MM.1S (cell line): ENCODE measurements at regions not wholly inside any gene's neighbourhood (a gene's known extent, or its start where the extent isn't known, plus 50 kb on each side); places are given as distances from the start of the nearest gene placed in this dataset.

ENCODE experiments used
- DNase-seq: peaks from one replicate; pipeline ENCODE4 v3.0.0-alpha.2; 2015
- H2AFZ ChIP-seq: fragments of 300-600 bp; sonication (generic); 2 replicates; pipeline ENCODE4 v1.6.0; 2016; ENCODE audit warnings: antibody characterized with exemption, low read length
- H3F3A ChIP-seq: fragments of 300-600 bp; sonication (generic); 2 replicates; pipeline ENCODE4 v1.6.1; 2016; ENCODE audit warnings: mild to moderate bottlenecking, antibody characterized with exemption, low read length, moderate library complexity, mixed read lengths; ENCODE audit not compliant: insufficient read depth
- H3K27ac ChIP-seq: fragments of 300-600 bp; sonication (generic); 2 replicates; pipeline ENCODE4 v1.5.1; 2016; ENCODE audit warnings: mild to moderate bottlenecking, low read length
- H3K27me3 ChIP-seq: fragments of 300-600 bp; sonication (generic); replicated peaks from 2 replicates; pipeline ENCODE4 v1.6.0; 2016; ENCODE audit warnings: low read length; ENCODE audit not compliant: insufficient read depth
- H3K36me3 ChIP-seq: fragments of 300-600 bp; sonication (generic); replicated peaks from 2 replicates; pipeline ENCODE4 v1.6.1; 2016; ENCODE audit warnings: mild to moderate bottlenecking, low read length, mixed read lengths; ENCODE audit not compliant: insufficient read depth
- H3K4me1 ChIP-seq: fragments of 300-600 bp; sonication (generic); 2 replicates; pipeline ENCODE4 v1.6.1; 2016; ENCODE audit warnings: low read length, mixed read lengths
- H3K4me2 ChIP-seq: fragments of 300-600 bp; sonication (generic); 2 replicates; pipeline ENCODE4 v1.6.0; 2016; ENCODE audit warnings: low read depth, low read length
- H3K4me3 ChIP-seq: fragments of 300-600 bp; sonication (generic); 2 replicates; pipeline ENCODE4 v1.5.1; 2016; ENCODE audit warnings: low read length, mixed read lengths
- H3K79me2 ChIP-seq: fragments of 300-600 bp; sonication (generic); 2 replicates; pipeline ENCODE4 v1.6.1; 2016; ENCODE audit warnings: mixed run types, low read length, mixed read lengths
- H3K9ac ChIP-seq: fragments of 300-600 bp; sonication (generic); 2 replicates; pipeline ENCODE4 v1.6.1; 2016; ENCODE audit warnings: low read length, mixed read lengths
- H3K9me2 ChIP-seq: fragments of 300-600 bp; sonication (generic); replicated peaks from 2 replicates; pipeline ENCODE4 v1.6.1; 2016; ENCODE audit warnings: mild to moderate bottlenecking, low read length, mixed read lengths; ENCODE audit not compliant: insufficient read depth
- H3K9me3 ChIP-seq: fragments of 300-600 bp; sonication (generic); replicated peaks from 2 replicates; pipeline ENCODE4 v1.6.1; 2016; ENCODE audit warnings: mild to moderate bottlenecking, low read length, mixed read lengths; ENCODE audit not compliant: insufficient read depth
- H4K20me1 ChIP-seq: fragments of 300-600 bp; sonication (generic); 2 replicates; pipeline ENCODE4 v1.6.1; 2016; ENCODE audit warnings: mild to moderate bottlenecking, low read length, moderate library complexity, mixed read lengths; ENCODE audit not compliant: insufficient read depth
- EZH2 ChIP-seq: fragments of 300-600 bp; sonication (generic); optimal IDR thresholded peaks from 2 replicates; pipeline ENCODE3; 2017; ENCODE audit warnings: low read depth, mild to moderate bottlenecking, antibody characterized with exemption, low read length, mixed read lengths
- EZH2phosphoT487 ChIP-seq: fragments of 300-600 bp; sonication (generic); IDR thresholded peaks from 2 replicates; pipeline ENCODE4 v1.6.1; 2018; ENCODE audit warnings: antibody characterized with exemption, low read length
- TF ChIP-seq, protein P1 (sequence below): fragments of 300-600 bp; sonication (generic); IDR thresholded peaks from 2 replicates; pipeline ENCODE4 v1.5.1; 2016; ENCODE audit warnings: antibody characterized with exemption, low read length, mixed read lengths

DNA sequence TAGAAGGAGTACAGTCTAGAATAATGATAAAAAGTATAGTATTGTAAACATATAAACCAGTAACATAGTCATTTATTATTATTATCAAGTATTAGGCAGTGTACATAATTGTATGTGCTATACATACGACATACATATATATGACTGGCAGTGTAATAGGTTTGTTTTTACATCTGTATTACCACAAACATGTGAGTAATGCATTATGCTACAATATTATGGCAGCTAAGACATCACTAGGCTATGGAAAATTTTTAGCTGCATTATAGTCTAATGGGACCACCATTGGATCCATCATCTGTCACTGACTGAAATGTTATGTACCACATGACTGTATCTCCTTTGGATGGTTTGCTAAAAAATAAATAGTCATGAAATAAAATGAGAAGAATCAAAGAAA, 530.0 kb downstream of the PRR16 start:
- no peaks in the 10 kb centered on the region for H4K20me1 ChIP-seq
- no peak for DNase-seq
- no peaks in the 10 kb centered on the region for H3K9me3 ChIP-seq
- no peak overlapping the region for H2AFZ ChIP-seq
- TF ChIP-seq, protein P1, sequence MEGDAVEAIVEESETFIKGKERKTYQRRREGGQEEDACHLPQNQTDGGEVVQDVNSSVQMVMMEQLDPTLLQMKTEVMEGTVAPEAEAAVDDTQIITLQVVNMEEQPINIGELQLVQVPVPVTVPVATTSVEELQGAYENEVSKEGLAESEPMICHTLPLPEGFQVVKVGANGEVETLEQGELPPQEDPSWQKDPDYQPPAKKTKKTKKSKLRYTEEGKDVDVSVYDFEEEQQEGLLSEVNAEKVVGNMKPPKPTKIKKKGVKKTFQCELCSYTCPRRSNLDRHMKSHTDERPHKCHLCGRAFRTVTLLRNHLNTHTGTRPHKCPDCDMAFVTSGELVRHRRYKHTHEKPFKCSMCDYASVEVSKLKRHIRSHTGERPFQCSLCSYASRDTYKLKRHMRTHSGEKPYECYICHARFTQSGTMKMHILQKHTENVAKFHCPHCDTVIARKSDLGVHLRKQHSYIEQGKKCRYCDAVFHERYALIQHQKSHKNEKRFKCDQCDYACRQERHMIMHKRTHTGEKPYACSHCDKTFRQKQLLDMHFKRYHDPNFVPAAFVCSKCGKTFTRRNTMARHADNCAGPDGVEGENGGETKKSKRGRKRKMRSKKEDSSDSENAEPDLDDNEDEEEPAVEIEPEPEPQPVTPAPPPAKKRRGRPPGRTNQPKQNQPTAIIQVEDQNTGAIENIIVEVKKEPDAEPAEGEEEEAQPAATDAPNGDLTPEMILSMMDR: no peak
- TF ChIP-seq EZH2 (no peak), EZH2phosphoT487 (no peak)
- no peak overlapping the region for H3K27ac ChIP-seq
- no peak overlapping the region for H3K4me3 ChIP-seq
- no peak overlapping the region for H3K4me2 ChIP-seq
- H3K27me3 ChIP-seq: no peaks in the 10 kb centered on the region
- H3F3A ChIP-seq: no peaks in the 10 kb centered on the region
- H3K4me1 ChIP-seq: no peaks in the 10 kb centered on the region
- no peaks in the 10 kb centered on the region for H3K9me2 ChIP-seq
- no peaks in the 10 kb centered on the region for H3K79me2 ChIP-seq
- H3K9ac ChIP-seq: no peak overlapping the region
- no peaks in the 10 kb centered on the region for H3K36me3 ChIP-seq

DNA sequence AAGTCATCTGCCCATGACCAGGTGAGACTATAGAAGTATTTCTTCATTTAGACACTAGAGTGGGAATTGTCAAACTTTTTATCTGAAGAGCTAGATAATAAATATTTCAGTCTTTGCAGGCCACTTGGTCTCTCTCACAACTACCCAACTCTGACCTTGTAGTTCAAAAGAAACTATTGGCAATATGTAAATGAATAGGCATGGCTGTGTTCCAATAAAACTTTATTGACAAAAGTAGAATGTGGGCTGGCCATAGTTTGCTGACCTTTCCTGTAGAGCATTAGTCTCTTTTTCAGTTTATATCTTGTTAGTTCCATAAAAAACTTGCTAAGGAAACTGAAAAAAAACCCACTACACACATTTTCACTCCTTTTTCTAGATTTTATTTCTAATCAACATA, 535.5 kb downstream of the PRR16 start:
- H3K27me3 ChIP-seq: no peaks in the 10 kb centered on the region
- H3K9ac ChIP-seq: no peak overlapping the region
- H3K79me2 ChIP-seq: no peaks in the 10 kb centered on the region
- H3K4me1 ChIP-seq: no peaks in the 10 kb centered on the region
- no peak overlapping the region for H2AFZ ChIP-seq
- DNase-seq: no peak
- no peaks in the 10 kb centered on the region for H4K20me1 ChIP-seq
- no peaks in the 10 kb centered on the region for H3K9me3 ChIP-seq
- no peaks in the 10 kb centered on the region for H3K9me2 ChIP-seq
- no peak overlapping the region for H3K27ac ChIP-seq
- no peaks in the 10 kb centered on the region for H3K36me3 ChIP-seq
- H3F3A ChIP-seq: no peaks in the 10 kb centered on the region
- H3K4me3 ChIP-seq: no peak overlapping the region
- H3K4me2 ChIP-seq: no peak overlapping the region
- TF ChIP-seq, protein P1: no peak
- TF ChIP-seq EZH2phosphoT487 (no peak), EZH2 (no peak)

DNA sequence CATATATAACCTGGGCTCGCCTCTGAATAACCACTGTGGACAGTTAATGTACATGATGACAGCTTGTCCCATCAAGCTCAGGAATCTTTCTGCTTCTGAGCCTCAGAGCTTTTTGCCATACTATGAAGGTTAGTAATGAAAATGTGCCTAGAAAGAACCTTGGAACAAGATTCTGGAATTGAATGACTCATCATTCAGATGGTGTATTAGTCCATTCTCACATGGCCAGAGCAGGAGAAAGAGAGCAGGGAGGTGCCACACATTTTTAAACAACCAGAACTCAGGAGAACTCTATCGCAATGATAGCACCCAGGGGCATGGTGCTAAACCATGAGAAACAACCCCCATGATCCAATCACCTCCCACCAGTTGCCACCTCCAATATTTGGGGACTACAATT, 542.1 kb downstream of the PRR16 start:
- H2AFZ ChIP-seq: no peak overlapping the region
- no peaks in the 10 kb centered on the region for H3K27me3 ChIP-seq
- H3K36me3 ChIP-seq: no peaks in the 10 kb centered on the region
- no peaks in the 10 kb centered on the region for H3K4me1 ChIP-seq
- no peak overlapping the region for H3K9ac ChIP-seq
- TF ChIP-seq EZH2: no peak
- no peak overlapping the region for H3K27ac ChIP-seq
- no peaks in the 10 kb centered on the region for H3K79me2 ChIP-seq
- no peaks in the 10 kb centered on the region for H3F3A ChIP-seq
- no peak overlapping the region for H3K4me2 ChIP-seq
- no peaks in the 10 kb centered on the region for H3K9me3 ChIP-seq
- no peaks in the 10 kb centered on the region for H4K20me1 ChIP-seq
- H3K4me3 ChIP-seq: no peak overlapping the region
- no peaks in the 10 kb centered on the region for H3K9me2 ChIP-seq
- no peak for DNase-seq

GRCh38 chr5:121008041-121008440, 543.9 kb downstream of the PRR16 start:
- Histone ChIP-seq H3K9me3 (no peaks in the 10 kb centered on the region), H3K9ac (no peak overlapping the region), H3K4me2 (no peak overlapping the region), H3K27ac (no peak overlapping the region), H3K27me3 (no peaks in the 10 kb centered on the region), H3K4me3 (no peak overlapping the region), H3F3A (no peaks in the 10 kb centered on the region), H4K20me1 (no peaks in the 10 kb centered on the region), H3K36me3 (no peaks in the 10 kb centered on the region), H3K4me1 (no peaks in the 10 kb centered on the region), H3K9me2 (no peaks in the 10 kb centered on the region), H3K79me2 (no peaks in the 10 kb centered on the region), H2AFZ (no peak overlapping the region)
- no peak for DNase-seq
- TF ChIP-seq EZH2phosphoT487 (no peak), EZH2 (no peak)
- TF ChIP-seq, protein P1: no peak
